ENCODE measurements at regions not wholly inside any gene's neighbourhood (a gene's known extent, or its start where the extent isn't known, plus 50 kb on each side); places are given as distances from the start of the nearest gene placed in this dataset.

DNA sequence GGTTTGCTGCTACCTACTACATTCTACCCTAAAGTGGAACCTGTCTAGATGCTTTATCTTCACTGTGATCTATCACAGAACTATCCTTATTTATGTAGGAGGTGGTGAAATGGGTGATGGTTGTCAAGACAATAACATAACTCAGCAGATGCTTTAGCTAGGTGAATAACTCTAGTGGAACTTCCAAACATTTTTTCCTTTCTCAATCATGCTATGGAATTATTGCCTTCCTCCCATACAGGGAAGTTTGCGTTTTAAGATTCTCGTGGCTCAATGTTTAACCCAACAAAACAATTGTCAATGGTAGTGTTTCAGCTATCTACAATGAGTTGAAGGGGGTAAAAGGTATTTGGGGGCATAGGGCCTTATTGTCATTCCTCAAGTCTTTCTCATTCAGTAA lies 82.6 kb upstream of the GLI2 start:
- Histone ChIP-seq H3K27me3 (ENCODE audit: control insufficient read depth, insufficient read depth, low read length) (peaks cover 21% of the 10 kb centered on the region), H3K36me3 (ENCODE audit: control insufficient read depth, low read depth, low read length) (no peaks in the 10 kb centered on the region), H3K9ac (ENCODE audit: low read length) (no peak overlapping the region), H3K4me3 (ENCODE audit: low read length) (no peak overlapping the region), H3K4me1 (ENCODE audit: control insufficient read depth, low read depth, low read length) (no peaks in the 10 kb centered on the region), H3K27ac (ENCODE audit: low read length) (no peak overlapping the region), H3K9me3 (ENCODE audit: control insufficient read depth, low read depth, low read length) (peaks cover 6% of the 10 kb centered on the region)

GRCh38 chr2:120653871-120654270 lies 81.8 kb upstream of the GLI2 start:
- H3K4me1 ChIP-seq (ENCODE audit: control insufficient read depth, low read depth, low read length), result no peaks in the 10 kb centered on the region

DNA sequence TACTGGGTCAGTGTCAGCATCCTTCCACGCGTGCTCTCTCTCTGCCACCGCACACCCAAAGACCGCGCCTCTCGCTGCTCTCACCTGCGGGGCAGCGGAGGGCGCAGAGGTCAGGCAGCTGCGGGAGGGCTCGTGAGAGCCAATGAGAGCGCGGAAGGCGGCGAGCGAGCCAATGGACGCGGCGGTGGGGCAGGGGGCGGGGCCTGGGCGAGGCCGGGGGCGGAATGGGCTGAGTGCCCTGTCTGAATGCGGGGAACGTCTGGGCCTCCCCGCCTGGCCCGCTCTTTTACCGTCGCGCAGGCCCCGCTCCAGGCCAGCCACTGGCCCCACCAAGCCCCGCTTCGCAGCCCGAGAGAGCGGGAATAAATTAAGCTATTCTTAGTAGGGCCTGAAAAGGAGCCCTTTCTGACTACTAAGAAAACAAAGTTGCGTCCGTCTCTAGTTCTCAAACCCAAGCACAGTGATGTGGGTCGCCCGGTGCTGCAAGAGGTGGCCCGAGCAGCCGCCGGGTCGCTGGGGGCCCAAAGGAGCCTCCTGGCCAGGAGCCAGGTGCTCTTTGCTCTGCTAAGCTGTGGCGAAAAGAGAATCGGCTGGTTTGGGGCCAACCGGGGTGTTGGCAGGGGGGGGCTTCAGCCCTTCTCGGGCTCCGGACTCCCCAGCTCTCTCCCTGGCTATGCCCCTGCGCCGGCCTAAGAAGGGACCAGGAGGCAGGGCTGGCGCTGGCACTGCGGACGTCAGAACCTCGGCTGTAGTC lies 81.1 kb upstream of the GLI2 start:
- Histone ChIP-seq H3K27ac (ENCODE audit: low read length) (no peak overlapping the region), H3K9me3 (ENCODE audit: control insufficient read depth, low read depth, low read length) (peaks cover 6% of the 10 kb centered on the region), H3K4me1 (ENCODE audit: control insufficient read depth, low read depth, low read length) (no peaks in the 10 kb centered on the region), H3K36me3 (ENCODE audit: control insufficient read depth, low read depth, low read length) (no peaks in the 10 kb centered on the region), H3K9ac (ENCODE audit: low read length) (no peak overlapping the region), H3K4me3 (ENCODE audit: low read length) (no peak overlapping the region), H3K27me3 (ENCODE audit: control insufficient read depth, insufficient read depth, low read length) (peaks cover 32% of the 10 kb centered on the region)

More at GRCh38 chr2:120653871-120654270, 81.8 kb upstream of the GLI2 start:
- Histone ChIP-seq H3K36me3 (ENCODE audit: control insufficient read depth, low read depth, low read length) (no peaks in the 10 kb centered on the region), H3K9ac (ENCODE audit: low read length) (no peak overlapping the region), H3K9me3 (ENCODE audit: control insufficient read depth, low read depth, low read length) (peaks cover 6% of the 10 kb centered on the region), H3K4me3 (ENCODE audit: low read length) (no peak overlapping the region), H3K27ac (ENCODE audit: low read length) (no peak overlapping the region), H3K27me3 (ENCODE audit: control insufficient read depth, insufficient read depth, low read length) (peaks cover 25% of the 10 kb centered on the region)

DNA sequence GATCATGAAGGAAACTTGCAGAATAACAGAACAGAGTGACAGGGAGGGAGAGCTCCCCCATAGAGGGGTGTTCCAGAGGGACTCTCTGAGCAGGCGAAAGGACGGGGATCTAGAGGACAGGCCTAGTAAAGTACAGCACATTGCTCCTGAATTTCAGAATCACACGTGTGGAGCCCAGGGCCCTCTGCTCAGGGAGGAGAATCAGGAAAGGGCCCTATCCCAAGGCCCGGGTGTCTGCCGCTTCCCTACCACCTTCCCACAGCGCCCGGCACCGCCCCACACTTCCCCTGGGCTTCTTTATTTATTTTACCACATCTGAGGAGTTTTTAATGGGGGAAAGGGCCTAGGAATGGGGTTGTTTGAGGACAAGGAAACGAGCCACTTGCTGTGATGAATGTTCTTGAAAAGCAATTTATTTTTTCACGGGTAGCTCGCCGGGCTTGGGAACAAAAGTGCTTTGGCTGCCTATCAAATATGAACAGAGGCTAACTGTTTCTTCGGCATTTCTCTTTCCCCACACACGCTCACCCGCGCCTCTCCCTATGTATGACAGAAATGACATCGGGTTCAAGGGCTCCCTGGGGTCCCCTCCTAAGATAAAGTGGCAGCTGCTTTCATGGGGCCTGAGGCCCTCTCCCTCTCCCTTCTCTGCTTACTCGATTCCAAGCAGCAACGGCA lies 79.3 kb upstream of the GLI2 start:
- Histone ChIP-seq H3K27me3 (ENCODE audit: control insufficient read depth, insufficient read depth, low read length) (peaks cover 49% of the 10 kb centered on the region), H3K36me3 (ENCODE audit: control insufficient read depth, low read depth, low read length) (no peaks in the 10 kb centered on the region), H3K4me3 (ENCODE audit: low read length) (no peak overlapping the region), H3K9me3 (ENCODE audit: control insufficient read depth, low read depth, low read length) (no peaks in the 10 kb centered on the region), H3K9ac (ENCODE audit: low read length) (no peak overlapping the region), H3K27ac (ENCODE audit: low read length) (no peak overlapping the region), H3K4me1 (ENCODE audit: control insufficient read depth, low read depth, low read length) (no peaks in the 10 kb centered on the region)

DNA sequence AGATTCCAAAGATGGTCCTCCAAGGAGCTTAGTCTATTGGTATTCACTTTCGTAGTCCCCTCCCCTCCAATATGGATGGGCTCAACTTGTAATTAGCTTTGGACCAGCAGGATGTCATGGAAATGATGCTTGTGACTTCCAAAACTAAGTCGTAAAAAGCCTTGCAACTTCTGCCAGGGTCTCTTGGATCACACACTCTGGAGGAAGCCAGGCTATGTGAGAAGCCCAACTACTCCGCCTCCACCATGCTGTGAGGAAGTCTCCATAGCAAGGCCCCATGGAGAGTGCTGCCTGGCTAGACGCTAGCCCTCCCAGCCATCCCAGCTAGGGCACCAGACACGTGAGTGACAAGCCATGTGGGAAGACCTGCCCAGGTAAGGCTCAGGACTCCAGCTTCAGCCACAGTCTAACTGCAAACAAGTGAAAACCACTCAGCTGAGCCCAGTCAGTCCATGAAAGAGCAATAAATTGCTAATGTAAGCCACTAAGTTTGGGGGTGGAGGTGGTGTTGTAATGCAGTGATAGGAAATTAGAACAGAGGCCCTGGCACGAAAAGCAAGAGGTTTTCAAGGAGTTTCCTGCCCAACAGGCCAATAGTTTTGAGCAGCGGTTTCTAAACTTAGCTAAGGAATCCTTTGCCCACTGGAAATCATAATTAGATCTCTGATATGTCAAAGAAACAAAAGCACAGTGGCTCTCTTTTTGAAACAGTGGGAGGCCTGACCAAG lies 77.5 kb upstream of the GLI2 start:
- H3K4me3 ChIP-seq (ENCODE audit: low read length), result no peak overlapping the region
- no peak overlapping the region for H3K9ac ChIP-seq (ENCODE audit: low read length)
- H3K27me3 ChIP-seq (ENCODE audit: control insufficient read depth, insufficient read depth, low read length), result peaks cover 66% of the 10 kb centered on the region
- H3K9me3 ChIP-seq (ENCODE audit: control insufficient read depth, low read depth, low read length), result no peaks in the 10 kb centered on the region
- no peak overlapping the region for H3K27ac ChIP-seq (ENCODE audit: low read length)
- H3K36me3 ChIP-seq (ENCODE audit: control insufficient read depth, low read depth, low read length), result no peaks in the 10 kb centered on the region
- H3K4me1 ChIP-seq (ENCODE audit: control insufficient read depth, low read depth, low read length), result peaks cover 4% of the 10 kb centered on the region

GRCh38 chr2:120658770-120659158 lies 76.9 kb upstream of the GLI2 start:
- H3K36me3 ChIP-seq (ENCODE audit: control insufficient read depth, low read depth, low read length), result no peaks in the 10 kb centered on the region
- no peak overlapping the region for H3K4me3 ChIP-seq (ENCODE audit: low read length)
- H3K27me3 ChIP-seq (ENCODE audit: control insufficient read depth, insufficient read depth, low read length), result peaks cover 65% of the 10 kb centered on the region
- H3K4me1 ChIP-seq (ENCODE audit: control insufficient read depth, low read depth, low read length), result peaks cover 4% of the 10 kb centered on the region
- H3K9ac ChIP-seq (ENCODE audit: low read length), result no peak overlapping the region
- no peak overlapping the region for H3K27ac ChIP-seq (ENCODE audit: low read length)
- H3K9me3 ChIP-seq (ENCODE audit: control insufficient read depth, low read depth, low read length), result no peaks in the 10 kb centered on the region

DNA sequence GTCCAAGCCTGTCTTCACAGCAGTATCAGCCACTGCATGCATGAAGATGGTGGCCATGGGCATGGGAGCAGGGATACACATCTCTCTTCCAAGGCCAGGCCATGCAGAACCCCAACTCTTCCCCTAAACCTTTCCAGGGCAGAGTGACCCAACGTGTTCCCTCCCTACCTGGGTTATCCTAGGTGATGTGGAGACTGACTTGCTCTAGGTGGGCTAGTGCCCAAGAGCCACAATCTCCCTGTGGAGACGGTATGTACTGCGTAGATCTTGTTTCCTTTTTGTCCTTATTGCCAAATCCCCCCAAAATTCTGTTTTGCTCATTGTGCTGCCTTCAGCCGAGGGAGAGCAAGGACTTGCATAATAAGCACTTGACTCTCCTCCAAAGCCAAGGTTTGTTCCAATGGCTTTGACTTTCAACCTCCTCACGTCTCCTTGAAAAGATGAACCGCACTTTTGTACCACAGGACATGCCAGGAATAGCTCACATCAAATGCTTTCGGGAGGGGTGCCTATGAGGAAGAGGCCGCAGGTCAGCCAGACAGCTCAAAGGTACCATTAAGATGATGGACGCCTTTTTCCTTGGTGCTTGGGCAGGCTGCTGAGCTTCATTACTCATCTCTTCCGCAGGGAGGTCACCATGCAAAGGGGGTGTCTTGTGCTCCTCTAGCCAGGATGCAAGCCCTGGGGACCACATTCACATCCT lies 76.2 kb upstream of the GLI2 start:
- no peak overlapping the region for H3K9ac ChIP-seq (ENCODE audit: low read length)
- peaks cover 4% of the 10 kb centered on the region for H3K4me1 ChIP-seq (ENCODE audit: control insufficient read depth, low read depth, low read length)
- no peaks in the 10 kb centered on the region for H3K36me3 ChIP-seq (ENCODE audit: control insufficient read depth, low read depth, low read length)
- H3K4me3 ChIP-seq (ENCODE audit: low read length), result no peak overlapping the region
- H3K27me3 ChIP-seq (ENCODE audit: control insufficient read depth, insufficient read depth, low read length), result peaks cover 62% of the 10 kb centered on the region
- H3K9me3 ChIP-seq (ENCODE audit: control insufficient read depth, low read depth, low read length), result peaks cover 2% of the 10 kb centered on the region
- H3K27ac ChIP-seq (ENCODE audit: low read length), result no peak overlapping the region

GRCh38 chr2:120660056-120660694 lies 75.5 kb upstream of the GLI2 start:
- Histone ChIP-seq H3K27ac (ENCODE audit: low read length) (no peak overlapping the region), H3K27me3 (ENCODE audit: control insufficient read depth, insufficient read depth, low read length) (peaks cover 59% of the 10 kb centered on the region), H3K4me1 (ENCODE audit: control insufficient read depth, low read depth, low read length) (peaks cover 4% of the 10 kb centered on the region), H3K36me3 (ENCODE audit: control insufficient read depth, low read depth, low read length) (no peaks in the 10 kb centered on the region), H3K9ac (ENCODE audit: low read length) (no peak overlapping the region), H3K9me3 (ENCODE audit: control insufficient read depth, low read depth, low read length) (peaks cover 7% of the 10 kb centered on the region), H3K4me3 (ENCODE audit: low read length) (no peak overlapping the region)

DNA sequence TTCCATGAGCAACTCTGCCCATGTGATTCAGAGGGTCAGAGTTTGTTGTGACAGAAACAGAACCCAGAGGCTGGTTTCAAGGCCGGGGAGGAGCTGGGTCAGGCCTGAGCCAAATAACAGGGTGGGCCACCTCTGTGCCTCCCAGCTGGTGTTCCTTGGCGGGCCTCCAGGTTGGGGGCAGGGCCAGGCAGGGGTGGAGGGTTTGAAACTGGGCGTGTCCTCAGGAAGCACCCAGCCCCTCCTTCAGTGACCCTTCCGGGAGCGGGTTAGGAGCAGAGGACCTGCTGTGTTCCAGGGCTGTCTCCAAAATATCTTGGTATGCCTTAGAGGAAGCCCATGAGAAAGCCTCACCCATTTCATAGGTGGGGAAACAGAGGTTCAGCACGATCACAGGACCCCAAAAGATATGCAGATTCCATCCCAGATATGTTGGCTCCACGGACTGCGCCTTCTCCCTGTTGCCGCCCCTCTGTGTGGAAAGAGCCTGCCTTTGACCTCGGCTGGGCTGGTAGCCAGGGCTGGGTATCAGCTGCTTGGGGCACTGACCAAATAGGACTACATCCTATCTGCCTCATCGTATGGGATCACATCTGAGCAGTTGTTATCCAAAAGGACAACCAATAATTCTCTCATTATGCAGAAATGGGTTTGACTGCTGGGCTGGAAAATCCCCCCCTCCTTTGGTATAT lies 74.8 kb upstream of the GLI2 start:
- H3K9me3 ChIP-seq (ENCODE audit: control insufficient read depth, low read depth, low read length), result peaks cover 7% of the 10 kb centered on the region
- H3K4me3 ChIP-seq (ENCODE audit: low read length), result no peak overlapping the region
- no peaks in the 10 kb centered on the region for H3K36me3 ChIP-seq (ENCODE audit: control insufficient read depth, low read depth, low read length)

DNA sequence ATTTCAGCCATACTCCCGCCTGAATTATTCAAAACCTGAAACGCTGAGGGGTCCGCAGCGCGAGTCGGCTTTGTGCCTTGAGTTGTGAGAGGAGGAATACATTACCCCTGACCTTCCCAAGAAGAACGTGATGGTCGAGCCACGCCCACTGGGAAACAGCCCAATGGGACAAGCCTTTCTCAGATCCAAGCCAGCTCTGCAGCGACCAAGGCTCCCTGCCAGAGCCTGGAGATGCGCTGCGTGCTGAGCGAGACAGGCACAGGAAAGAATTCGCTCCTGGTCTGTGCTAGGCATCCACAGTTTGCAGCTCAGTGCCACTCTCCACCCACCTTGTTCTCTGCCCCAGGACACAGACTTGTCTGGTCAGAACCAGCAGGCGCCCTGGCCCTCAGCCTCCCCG lies 74.1 kb upstream of the GLI2 start:
- H3K4me1 ChIP-seq (ENCODE audit: control insufficient read depth, low read depth, low read length), result peaks cover 4% of the 10 kb centered on the region
- H3K9me3 ChIP-seq (ENCODE audit: control insufficient read depth, low read depth, low read length), result peaks cover 14% of the 10 kb centered on the region
- peaks cover 47% of the 10 kb centered on the region for H3K27me3 ChIP-seq (ENCODE audit: control insufficient read depth, insufficient read depth, low read length)
- H3K9ac ChIP-seq (ENCODE audit: low read length), result no peak overlapping the region
- H3K27ac ChIP-seq (ENCODE audit: low read length), result no peak overlapping the region
- H3K4me3 ChIP-seq (ENCODE audit: low read length), result no peak overlapping the region
- H3K36me3 ChIP-seq (ENCODE audit: control insufficient read depth, low read depth, low read length), result no peaks in the 10 kb centered on the region

More for the DNA sequence above, 74.8 kb upstream of the GLI2 start:
- Histone ChIP-seq H3K9ac (ENCODE audit: low read length) (no peak overlapping the region), H3K27me3 (ENCODE audit: control insufficient read depth, insufficient read depth, low read length) (peaks cover 51% of the 10 kb centered on the region), H3K27ac (ENCODE audit: low read length) (no peak overlapping the region), H3K4me1 (ENCODE audit: control insufficient read depth, low read depth, low read length) (peaks cover 4% of the 10 kb centered on the region)
